HG02759 (cell line): ENCODE measurements at regions not wholly inside any gene's neighbourhood (a gene's known extent, or its start where the extent isn't known, plus 50 kb on each side); places are given as distances from the start of the nearest gene placed in this dataset.
"Not testable (repeated sequence)": the region's sequence is repeated elsewhere in the genome, so short reads cannot be mapped to it uniquely, and the experiment has no call there.

Experiments used
- ATAC-seq: cut with Tn5 transposase; IDR thresholded peaks from one replicate; pipeline ENCODE4 v1.9.1; 2021; ENCODE audit warnings: mild to moderate bottlenecking, moderate library complexity; ENCODE audit not compliant: unreplicated experiment

GRCh38 chr17:27049104-27049784 is 244.7 kb upstream of the WSB1 start:
- no peak for ATAC-seq

GRCh38 chr17:27065588-27065987 is 228.3 kb upstream of the WSB1 start:
- ATAC-seq: no peak

- ATAC-seq: no peak
These were observed 227.6 kb upstream of the WSB1 start for GRCh38 chr17:27066315-27066714.

- no peak for ATAC-seq
These were observed 223.9 kb upstream of the WSB1 start for GRCh38 chr17:27069842-27070508.

GRCh38 chr17:27070836-27071235 is 223.1 kb upstream of the WSB1 start:
- ATAC-seq: no peak

- ATAC-seq: no peak
These were observed 221.0 kb upstream of the WSB1 start for GRCh38 chr17:27072885-27073284.

GRCh38 chr17:27076814-27077213 is 217.1 kb upstream of the WSB1 start:
- no peak for ATAC-seq

- ATAC-seq: no peak
These were observed 215.6 kb upstream of the WSB1 start for GRCh38 chr17:27078296-27078695.

- ATAC-seq: no peak
These were observed 214.3 kb upstream of the WSB1 start for GRCh38 chr17:27079660-27080059.

- ATAC-seq: no peak
These were observed 212.8 kb upstream of the WSB1 start for GRCh38 chr17:27081002-27081638.

GRCh38 chr17:27082023-27082774 is 211.7 kb upstream of the WSB1 start:
- no peak for ATAC-seq

GRCh38 chr17:27082775-27083154 is 211.1 kb upstream of the WSB1 start:
- no peak for ATAC-seq

- ATAC-seq: no peak
These were observed 210.3 kb upstream of the WSB1 start for GRCh38 chr17:27083408-27084185.

- ATAC-seq: no peak
These were observed 208.4 kb upstream of the WSB1 start for GRCh38 chr17:27085517-27085916.

GRCh38 chr17:27086526-27086925 is 207.4 kb upstream of the WSB1 start:
- no peak for ATAC-seq

- no peak for ATAC-seq
These were observed 205.8 kb upstream of the WSB1 start for GRCh38 chr17:27087935-27088766.

GRCh38 chr17:27088767-27089078 is 205.2 kb upstream of the WSB1 start:
- ATAC-seq: no peak

GRCh38 chr17:27089079-27089928 is 204.6 kb upstream of the WSB1 start:
- not testable (repeated sequence) for ATAC-seq

- ATAC-seq: no peak
These were observed 204.0 kb upstream of the WSB1 start for GRCh38 chr17:27089929-27090247.
